Fibroblast of gingiva (primary cell): ENCODE measurements at regions not wholly inside any gene's neighbourhood (a gene's known extent, or its start where the extent isn't known, plus 50 kb on each side); places are given as distances from the start of the nearest gene placed in this dataset.
A peak's percentile ranks its signal among the peaks of the same experiment; 100 is the strongest.
"Not testable (repeated sequence)": the region's sequence is repeated elsewhere in the genome, so short reads cannot be mapped to it uniquely, and the experiment has no call there.

Experiments used
- DNase-seq: peaks from one replicate; pipeline ENCODE4 v3.0.0-alpha.2; 2011; ENCODE audit warnings: low read depth

DNA sequence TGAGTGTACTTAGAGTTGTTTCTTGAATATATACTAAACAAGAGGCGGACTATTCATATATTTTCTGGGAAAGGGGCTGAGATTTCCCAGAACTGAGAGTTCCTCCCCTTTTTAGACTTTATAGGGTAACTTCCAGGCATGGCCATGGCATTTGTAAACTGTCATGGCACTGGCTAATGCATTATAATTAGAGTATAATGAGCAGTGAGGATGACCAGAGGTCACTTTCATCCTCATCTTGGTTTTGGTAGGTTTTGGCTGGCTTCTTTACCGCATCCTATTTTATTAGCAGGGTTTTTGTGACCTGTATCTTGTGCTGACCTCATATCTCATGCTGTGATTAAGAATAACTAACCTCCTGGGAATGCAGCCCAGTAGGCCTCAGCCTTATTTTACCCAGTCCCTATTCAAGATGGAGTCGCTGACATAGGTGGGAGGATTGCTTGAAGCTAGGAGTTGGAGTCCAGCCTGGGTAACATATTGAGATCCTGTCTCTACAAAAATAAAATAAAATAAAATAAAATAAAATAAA is 91.4 kb downstream of the MOBP start:
- DNase-seq, result no peak

- DNase-seq, result no peak
These were observed 92.1 kb downstream of the MOBP start for GRCh38 chr3:39559543-39559942.

GRCh38 chr3:39568508-39568907 is 101.0 kb downstream of the MOBP start:
- no peak for DNase-seq

- DNase-seq, result no peak
These were observed 101.6 kb downstream of the MOBP start for GRCh38 chr3:39569095-39569494.

DNA sequence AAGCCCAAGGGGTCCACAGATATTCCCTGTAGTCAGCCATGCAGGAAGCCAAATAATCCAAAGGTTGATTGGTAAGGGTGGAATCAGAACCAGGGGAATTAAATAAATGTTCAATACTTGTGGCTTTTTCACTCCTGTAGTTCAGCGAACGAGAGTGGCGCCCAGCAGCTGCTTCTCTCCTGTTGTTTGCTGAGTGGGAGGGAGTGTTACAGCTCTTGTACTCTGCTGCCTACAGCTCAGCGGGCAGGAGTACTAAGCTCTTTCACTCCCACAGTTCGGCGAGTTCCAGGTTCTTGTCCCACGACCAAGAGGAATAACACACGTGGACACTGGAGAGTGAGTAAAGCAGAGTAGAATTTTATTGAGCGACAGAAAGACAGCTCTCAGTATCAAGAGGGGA is 105.9 kb downstream of the MOBP start:
- DNase-seq, result no peak

- DNase-seq, result no peak
These were observed 110.1 kb downstream of the MOBP start for GRCh38 chr3:39577541-39577940.

DNA sequence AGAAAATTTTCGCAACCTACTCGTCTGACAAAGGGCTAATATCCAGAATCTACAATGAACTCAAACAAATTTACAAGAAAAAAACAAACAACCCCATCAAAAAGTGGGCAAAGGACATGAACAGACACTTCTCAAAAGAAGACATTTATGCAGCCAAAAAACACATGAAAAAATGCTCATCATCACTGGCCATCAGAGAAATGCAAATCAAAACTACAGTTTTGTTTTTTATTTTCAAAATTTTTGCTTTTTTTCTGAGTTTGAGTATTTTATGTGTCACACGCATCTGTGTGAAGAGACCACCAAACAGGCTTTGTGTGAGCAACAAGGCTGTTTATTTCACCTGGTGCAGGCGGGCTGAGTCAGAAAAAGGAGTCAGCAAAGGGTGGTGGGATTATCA is 118.7 kb downstream of the MOBP start:
- not testable (repeated sequence) for DNase-seq

GRCh38 chr3:39587113-39587512 is 119.6 kb downstream of the MOBP start:
- DNase-seq, result no peak

- DNase-seq, result no peak
These were observed 123.3 kb downstream of the MOBP start for GRCh38 chr3:39590806-39591205.

DNA sequence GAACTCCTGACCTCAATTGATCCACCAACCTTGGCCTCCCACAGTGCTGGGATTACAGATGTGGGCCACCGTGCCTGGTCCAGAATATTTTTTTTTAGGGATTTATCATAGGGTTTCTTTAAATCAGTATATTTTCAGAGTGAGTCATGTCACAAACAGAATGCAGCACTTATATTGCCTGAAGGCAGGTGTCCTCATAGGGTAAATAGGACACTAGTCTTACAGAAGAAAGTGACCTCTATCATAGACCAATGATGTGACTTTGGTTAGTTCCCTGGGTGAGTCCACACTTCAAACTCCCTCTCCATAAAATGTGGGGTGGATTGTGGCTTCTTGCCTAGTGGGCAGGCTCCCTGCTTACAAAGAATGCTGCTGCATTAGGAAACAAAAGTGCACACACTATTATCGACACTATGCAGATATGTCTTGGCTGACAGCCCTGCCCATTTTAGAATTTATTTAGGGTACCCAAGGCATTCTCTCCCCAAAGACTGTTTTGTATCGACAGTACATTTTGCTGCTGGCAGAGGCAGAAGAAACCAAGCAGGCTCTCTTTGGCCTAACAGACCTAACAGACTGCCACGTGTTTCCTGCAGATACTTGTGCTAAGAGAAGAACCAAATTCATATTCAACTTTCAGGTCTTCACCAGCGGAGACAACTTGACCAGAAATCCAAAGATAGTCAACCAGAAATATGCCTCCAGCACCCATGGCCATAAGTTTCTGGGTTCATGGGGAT is 125.0 kb downstream of the MOBP start:
- DNase-seq, result no peak

DNA sequence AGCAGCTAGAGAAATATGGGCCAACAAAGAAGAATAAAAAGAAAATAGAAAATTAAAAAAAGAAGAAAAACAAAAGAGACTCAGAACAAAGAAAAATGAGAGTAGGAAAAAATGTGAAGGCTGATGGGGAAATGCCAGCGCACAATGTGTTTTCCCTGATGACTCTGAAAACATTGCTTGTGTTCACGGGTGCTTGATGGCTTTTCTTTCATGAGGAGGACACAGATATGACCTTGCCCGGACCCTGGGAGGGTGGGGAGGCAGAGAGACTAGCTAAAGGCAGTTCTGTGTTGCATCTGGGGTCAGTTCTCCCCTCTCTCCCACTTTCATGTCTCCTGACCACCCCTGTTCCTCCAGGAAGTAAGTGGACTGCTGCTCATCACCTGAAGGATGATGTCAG is 125.9 kb downstream of the MOBP start:
- no peak for DNase-seq

DNA sequence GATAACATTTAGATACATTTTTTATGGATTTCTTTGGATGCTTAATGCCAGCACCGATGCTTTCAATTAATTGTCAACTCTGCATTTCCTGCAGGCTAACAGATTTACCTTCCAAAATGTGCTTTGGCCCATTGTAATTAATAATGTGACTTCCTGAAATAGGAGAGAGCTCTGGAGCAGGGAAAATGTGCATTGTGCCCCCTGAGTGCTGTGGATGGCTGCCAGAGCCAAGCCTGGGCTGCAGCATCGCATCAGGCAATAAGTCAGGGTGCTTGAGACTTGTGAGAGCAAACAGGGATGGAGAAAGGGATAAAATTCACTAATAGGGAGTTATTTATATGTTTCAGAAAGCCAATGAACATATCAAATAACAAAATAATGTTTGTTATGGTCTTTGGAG is 133.8 kb downstream of the MOBP start:
- DNase-seq, result no peak

- no peak for DNase-seq
These were observed 138.4 kb downstream of the MOBP start for GRCh38 chr3:39605837-39606236.

DNA sequence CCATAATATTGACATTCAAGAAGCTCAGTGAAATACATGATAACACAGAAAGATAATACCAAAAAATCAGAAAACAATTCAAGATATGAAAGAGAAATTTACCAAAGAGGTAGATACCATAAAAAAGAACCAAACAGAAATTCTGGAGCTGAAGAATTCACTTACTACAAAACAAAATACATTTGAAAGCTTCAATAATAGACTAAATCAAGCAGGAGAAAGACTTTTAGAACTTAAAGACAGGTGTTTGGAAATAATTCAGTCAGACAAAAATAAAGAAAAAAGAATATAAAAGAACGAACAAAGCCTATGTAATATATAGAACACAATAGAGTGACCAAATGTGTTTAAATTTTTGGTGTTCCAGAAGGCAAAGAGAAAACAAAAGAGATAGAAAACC is 158.7 kb downstream of the MOBP start:
- DNase-seq, result no peak

DNA sequence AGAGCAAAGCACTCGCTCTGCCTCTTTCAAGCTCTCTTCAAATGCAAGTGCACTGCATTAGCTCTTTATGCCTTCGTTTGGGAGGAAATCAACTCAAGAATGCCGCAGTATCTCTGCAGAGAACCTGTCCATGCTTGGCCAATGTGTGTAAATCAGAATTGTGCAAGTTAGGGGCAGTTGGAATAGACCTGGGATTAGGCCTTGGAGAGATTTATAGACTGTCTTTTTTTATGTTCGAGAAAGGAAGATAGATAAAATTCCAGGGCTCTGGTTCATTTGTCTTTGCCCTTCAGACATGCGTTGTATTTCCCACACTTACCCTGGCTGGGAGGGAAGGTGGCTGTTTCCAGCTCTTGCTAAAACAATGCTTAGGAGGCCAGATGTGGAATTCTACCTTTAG is 163.7 kb downstream of the MOBP start:
- no peak for DNase-seq

DNA sequence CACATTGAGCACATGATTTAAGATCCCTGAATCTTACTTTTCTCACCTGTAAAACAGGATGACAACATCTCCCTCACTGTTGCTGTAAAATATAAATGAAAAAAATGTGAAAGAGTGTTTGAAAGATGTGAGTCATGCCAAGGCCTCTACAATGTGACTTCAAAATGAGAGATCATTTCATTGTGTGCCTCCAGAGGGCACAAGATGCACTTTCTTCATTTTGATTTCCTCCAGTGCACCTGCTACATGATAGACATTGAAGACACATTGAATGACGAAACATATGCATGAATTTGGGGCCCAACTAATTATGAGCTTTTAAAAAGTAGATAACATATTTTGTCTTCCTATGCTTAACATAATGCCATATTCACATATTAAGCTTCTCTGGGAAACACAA is 170.3 kb downstream of the MOBP start:
- peak; percentile 28 for DNase-seq

DNA sequence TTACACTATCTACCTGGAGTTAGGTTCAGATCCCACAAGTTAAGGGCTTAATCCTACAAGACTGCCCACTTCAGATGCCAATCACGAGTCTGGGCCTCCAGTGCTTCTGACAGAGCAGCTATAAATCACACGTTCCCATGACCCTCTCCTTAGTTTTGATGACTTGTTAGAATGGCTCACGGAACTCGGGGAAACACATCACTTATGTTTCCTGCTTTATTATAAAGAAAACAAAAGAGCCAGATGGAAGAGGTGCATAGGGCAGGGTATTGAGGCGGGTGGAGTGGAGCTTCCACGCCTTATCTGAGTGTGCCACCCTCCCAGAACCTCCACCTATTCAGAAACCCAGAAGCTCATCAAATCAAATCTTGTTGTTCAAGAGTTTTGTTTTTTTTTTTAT is 170.8 kb downstream of the MOBP start:
- DNase-seq, result no peak

DNA sequence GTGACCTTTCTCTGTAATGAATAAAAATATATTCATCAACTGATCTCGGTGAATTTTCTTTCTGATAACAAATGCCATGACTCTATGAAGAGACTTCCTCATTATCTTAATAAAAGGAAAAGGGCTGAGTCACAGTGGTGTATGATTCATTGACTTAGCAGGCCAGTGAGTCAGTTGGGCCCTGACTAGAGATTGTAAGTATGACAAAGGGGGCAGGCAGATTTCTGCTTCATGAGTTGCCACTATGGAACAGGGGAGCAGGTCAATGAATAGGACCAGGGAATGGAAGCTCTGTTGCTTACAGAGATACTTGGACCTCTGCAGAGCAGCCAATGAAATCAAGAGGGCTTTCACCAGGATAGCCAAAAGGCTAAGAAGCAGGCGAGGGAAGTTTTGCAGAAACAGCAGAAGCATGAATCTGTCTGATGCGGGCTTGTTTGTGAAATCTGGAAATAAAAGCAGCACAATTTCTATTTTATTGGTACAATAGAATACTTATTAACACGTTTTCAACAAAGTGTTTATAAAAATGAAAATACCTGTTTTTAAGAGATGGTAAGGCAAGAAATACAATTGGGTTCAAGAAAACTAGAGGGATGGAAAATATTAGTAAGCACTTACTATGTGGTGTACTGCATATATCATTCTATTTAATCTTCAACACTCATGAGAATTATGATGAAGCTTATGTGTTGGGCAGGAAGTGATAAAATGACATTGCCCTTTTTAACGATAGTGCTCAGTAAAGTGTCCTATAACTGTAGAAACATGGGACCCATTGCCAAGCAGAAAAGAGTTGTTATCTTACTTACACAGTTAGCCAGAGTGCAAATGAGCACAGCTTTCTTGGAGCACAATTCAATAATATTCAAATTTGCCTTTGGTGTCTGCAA is 169.8 kb upstream of the MYRIP start:
- peak; percentile 87 for DNase-seq

DNA sequence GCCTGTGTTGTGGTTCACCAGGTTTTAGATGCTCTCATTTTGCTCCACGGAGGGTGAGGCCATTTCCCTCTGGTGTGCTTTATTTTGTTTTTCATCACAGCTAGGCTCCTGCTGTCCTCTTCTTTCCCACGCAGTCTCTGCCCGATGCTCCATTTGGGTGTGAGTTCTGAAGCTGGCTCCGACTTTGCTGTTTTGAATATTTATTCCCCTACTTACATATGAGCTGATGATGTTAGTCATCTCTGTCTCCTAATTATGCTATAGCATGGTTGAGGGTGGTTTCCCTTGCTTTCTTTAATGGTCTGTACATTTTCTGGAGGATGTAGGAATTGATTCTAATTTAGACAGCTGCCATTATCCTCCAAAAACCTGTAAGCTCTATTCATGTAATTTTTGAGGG is 168.1 kb upstream of the MYRIP start:
- no peak for DNase-seq

DNA sequence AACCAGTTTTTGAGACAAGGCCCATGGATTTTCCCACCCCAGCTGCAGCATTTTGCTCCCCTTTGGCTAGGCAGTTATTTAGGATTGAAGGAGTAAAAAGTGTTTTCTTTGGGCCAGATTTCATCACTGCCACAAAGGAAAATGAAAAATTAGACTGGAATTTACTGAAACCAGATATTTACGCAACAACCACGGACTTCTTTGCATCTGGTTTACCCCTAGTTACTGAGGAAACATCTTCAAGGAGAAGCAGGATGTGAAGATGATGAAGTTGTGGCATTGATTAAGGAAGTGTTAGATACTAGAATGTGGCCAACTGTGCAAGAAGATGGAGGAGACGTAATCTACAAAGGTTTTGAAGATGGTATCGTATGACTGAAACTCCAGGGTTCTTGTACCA is 165.2 kb upstream of the MYRIP start:
- DNase-seq, result peak; percentile 87

DNA sequence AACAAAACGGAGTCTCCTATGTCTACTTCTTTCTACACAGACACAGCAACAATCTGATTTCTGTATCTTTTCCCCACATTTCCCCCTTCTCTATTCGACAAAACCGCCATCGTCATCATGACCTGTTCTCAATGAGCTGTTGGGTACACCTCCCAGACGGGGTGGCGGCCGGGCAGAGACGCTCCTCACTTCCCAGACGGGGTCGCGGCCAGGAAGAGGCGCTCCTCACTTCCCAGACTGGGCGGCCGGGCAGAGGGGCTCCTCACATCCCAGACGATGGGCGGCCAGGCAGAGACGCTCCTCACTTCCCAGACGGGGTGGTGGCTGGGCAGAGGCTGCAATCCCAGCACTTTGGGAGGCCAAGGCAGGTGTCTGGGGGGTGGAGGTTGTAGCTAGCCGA is 158.2 kb upstream of the MYRIP start:
- DNase-seq, result not testable (repeated sequence)

GRCh38 chr3:39651993-39652739 is 157.2 kb upstream of the MYRIP start:
- DNase-seq, result no peak
